Stomach (tissue), 8 donors: ENCODE measurements at regions not wholly inside any gene's neighbourhood (a gene's known extent, or its start where the extent isn't known, plus 50 kb on each side); places are given as distances from the start of the nearest gene placed in this dataset.

Experiments used
- DNase-seq, 2 donors: peaks; one replicate each; pipeline versions ENCODE4 v3.0.0 to v3.0.0-alpha.2; 2013 to 2019
- H3K27ac ChIP-seq, 5 donors: fragments of 200-600 bp in 4 of 5; sonication (generic) in 4 of 5; one replicate each; pipeline ENCODE4 v1.5.1; 2013 to 2019; ENCODE audit warnings: mild to moderate bottlenecking in 1 of 5, moderate library complexity in 1 of 5
- H3K27me3 ChIP-seq, 3 donors: fragments of 200-600 bp; sonication (generic); one replicate each; pipeline ENCODE4 v1.5.1; 2017 to 2019; ENCODE audit warnings: mixed run types in 1 of 3
- H3K36me3 ChIP-seq, 4 donors: fragments of 200-600 bp; sonication (generic); 1 replicate in 3 of 4; 2 replicates in 1 of 4; pipeline ENCODE4 v1.5.1; 2016 to 2019
- H3K4me1 ChIP-seq, 4 donors: fragments of 200-600 bp; sonication (generic); one replicate each; pipeline ENCODE4 v1.5.1; 2016 to 2019
- H3K4me3 ChIP-seq, 4 donors: fragments of 200-600 bp; sonication (generic) in 3 of 4; one replicate each; pipeline ENCODE4 v1.5.1; 2016 to 2019; ENCODE audit warnings: mild to moderate bottlenecking in 1 of 4
- H3K9me3 ChIP-seq, 4 donors: fragments of 200-600 bp; sonication (generic); one replicate each; pipeline ENCODE4 v1.5.1; 2016 to 2019
- CTCF ChIP-seq, 7 experiments: fragments of 450-650 bp in 4 of 7; fragments of 200-600 bp in 3 of 7; sonication (generic) in 3 of 7; IDR thresholded peaks; one replicate each; pipeline ENCODE4 v1.5.1; 2016 to 2019; ENCODE audit warnings: antibody characterized with exemption in 7 of 7, control low read depth in 2 of 7, mild to moderate bottlenecking in 1 of 7
- EP300 ChIP-seq: sonication (generic); formaldehyde crosslinking; IDR thresholded peaks from one replicate; pipeline ENCODE4 v1.6.1; 2017; ENCODE audit warnings: antibody characterized with exemption
- POLR2A ChIP-seq, 4 donors: fragments of 450-650 bp; IDR thresholded peaks; one replicate each; pipeline ENCODE4 v1.6.1; 2016; ENCODE audit warnings: antibody characterized with exemption in 4 of 4, control low read depth in 2 of 4, mild to moderate bottlenecking in 1 of 4, moderate library complexity in 1 of 4
- POLR2AphosphoS5 ChIP-seq, 3 donors: sonication (generic); formaldehyde crosslinking; IDR thresholded peaks; one replicate each; pipeline ENCODE4 v1.6.1; 2016; ENCODE audit warnings: antibody characterized with exemption in 3 of 3
- WGBS, 5 donors: extraction: QIAGEN DNeasy Blood & Tissue Kit in 3 of 5; methylation state at CpG; one replicate each; pipeline versions ENCODE4 v1.1.5 to v1.1.7; 2013 to 2018; 5-methylcytosine and 5-hydroxymethylcytosine counted together
- intact Hi-C: fragments of 100-400 bp; cut with DNase I; formaldehyde crosslinking; loops from one replicate; pipeline ENCODE4 v1.15.1; 2023; ENCODE audit warnings: low total_unique reads
- donor health status: healthy with polysubstance abuse.
- donor health status: Bipolar disorder and iron deficiency.
- donor health status: healthy.

DNA sequence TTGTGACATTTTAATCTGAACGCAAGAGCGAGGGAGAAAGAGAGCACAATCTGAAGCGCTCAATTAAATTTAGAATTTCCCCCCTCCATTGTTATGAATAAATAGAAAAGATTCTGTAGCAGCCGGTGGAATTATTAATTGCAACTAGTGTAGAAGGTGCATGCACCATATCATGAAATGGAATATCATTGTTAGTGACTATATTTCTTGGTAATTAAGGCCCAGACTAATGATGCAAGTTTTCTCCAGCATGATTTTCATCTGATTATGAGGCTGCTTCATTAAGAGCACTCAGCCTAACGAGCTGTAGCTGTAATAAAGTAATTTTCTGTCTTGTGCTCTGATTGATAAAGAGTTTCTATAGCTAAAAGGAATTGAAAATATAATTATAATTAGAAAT is 432.2 kb upstream of the SPRED2 start:
- no peaks in the 10 kb centered on the region for H3K9me3 ChIP-seq
- no peak for DNase-seq
- H3K27me3 ChIP-seq = peaks cover 0 to 11% (median 0%) of the 10 kb centered on the region in 3 donors
- 87 to 90% (median 88%) methylated on average over 5 of the region's 5 CpGs for WGBS, 5 donors
- no peaks in the 10 kb centered on the region for H3K4me1 ChIP-seq
- no peaks in the 10 kb centered on the region for H3K36me3 ChIP-seq
- intact Hi-C loops = no loop called here
- H3K4me3 ChIP-seq = no peak overlapping the region
- TF ChIP-seq POLR2A (IDR thresholded peaks at IDR 0.05) (no peak), EP300 (no peak), CTCF (IDR thresholded peaks at IDR 0.05) (no peak), POLR2AphosphoS5 (IDR thresholded peaks at IDR 0.05) (no peak)
- no peak overlapping the region for H3K27ac ChIP-seq

DNA sequence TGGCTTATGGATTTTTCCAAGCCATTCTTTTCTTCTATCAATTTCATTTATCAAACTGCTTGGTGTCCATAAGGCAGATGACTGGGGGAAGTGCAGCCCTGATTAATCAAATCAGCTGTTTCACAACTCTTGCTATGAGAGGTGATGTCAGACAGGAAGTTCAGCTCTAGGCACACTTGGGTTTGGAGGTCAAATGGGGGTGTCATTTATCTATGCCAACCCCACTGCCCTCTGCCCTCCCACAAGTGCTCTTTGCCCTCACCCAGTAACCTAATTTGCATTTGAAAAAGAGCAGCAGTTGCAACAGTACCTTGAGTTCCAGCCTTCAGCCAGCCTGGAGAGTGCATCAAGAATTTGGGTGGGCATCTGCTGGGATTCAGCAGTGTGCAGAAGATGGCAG is 431.3 kb upstream of the SPRED2 start:
- TF ChIP-seq POLR2AphosphoS5 (IDR thresholded peaks at IDR 0.05) = no peak
- TF ChIP-seq EP300 = no peak
- TF ChIP-seq POLR2A (IDR thresholded peaks at IDR 0.05) = no peak
- no peak for TF ChIP-seq CTCF (IDR thresholded peaks at IDR 0.05)
- H3K4me1 ChIP-seq = no peaks in the 10 kb centered on the region
- H3K27ac ChIP-seq = no peak overlapping the region
- no peak overlapping the region for H3K4me3 ChIP-seq
- intact Hi-C loops = no loop called here
- H3K36me3 ChIP-seq = no peaks in the 10 kb centered on the region
- H3K9me3 ChIP-seq = no peaks in the 10 kb centered on the region
- DNase-seq = no peak
- H3K27me3 ChIP-seq = peaks cover 0 to 11% (median 0%) of the 10 kb centered on the region in 3 donors

DNA sequence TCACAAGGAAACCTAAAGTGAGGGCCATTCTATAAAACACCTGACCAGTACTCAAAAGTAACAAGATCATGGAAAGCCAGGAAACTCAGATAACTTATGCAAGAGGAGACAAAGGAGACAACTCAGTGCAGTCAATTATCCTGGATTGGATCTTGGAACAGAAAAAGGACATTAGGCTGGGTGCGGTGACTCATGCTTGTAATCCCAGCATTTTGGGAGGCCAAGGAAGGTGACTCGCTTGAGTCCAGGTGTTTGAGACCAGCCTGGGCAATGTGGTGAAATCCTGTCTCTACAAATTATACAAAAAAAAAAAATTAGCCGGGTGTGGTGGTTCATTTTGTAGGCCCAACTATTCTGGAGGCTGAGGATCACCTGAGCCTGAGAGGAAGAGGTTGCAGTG is 424.5 kb upstream of the SPRED2 start:
- TF ChIP-seq EP300 = no peak
- TF ChIP-seq CTCF (IDR thresholded peaks at IDR 0.05) = no peak
- intact Hi-C loops = no loop called here
- Histone ChIP-seq H3K9me3 (no peaks in the 10 kb centered on the region), H3K27ac (no peak overlapping the region), H3K36me3 (no peaks in the 10 kb centered on the region), H3K4me1 (no peaks in the 10 kb centered on the region), H3K4me3 (no peak overlapping the region), H3K27me3 (no peaks in the 10 kb centered on the region)
- 81 to 93% (median 92%) methylated on average over 3 of the region's 3 CpGs for WGBS, 5 donors
- no peak for DNase-seq

DNA sequence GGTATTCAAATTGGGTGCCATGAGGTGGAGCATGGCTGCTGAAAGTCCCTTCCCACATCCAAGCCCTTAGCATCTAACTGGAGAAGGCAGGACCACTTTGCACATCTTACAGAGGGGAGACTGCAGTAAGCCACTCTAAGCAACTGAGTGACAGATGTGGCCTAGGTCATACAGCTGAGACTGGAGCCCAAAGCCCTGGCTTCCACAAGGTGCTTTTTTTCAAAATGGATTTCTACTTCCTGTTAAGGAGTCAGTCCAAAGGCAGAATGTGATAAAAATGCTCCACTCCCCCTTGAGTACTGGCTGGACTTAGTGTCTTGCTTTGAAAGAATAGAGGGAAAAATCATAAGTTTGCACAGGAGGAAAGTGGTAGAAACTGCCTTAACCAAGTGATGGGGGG is 424.0 kb upstream of the SPRED2 start:
- Histone ChIP-seq H3K27ac (no peak overlapping the region), H3K4me1 (no peaks in the 10 kb centered on the region), H3K4me3 (no peak overlapping the region), H3K9me3 (no peaks in the 10 kb centered on the region), H3K27me3 (no peaks in the 10 kb centered on the region), H3K36me3 (no peaks in the 10 kb centered on the region)
- no peak for TF ChIP-seq CTCF (IDR thresholded peaks at IDR 0.05)
- TF ChIP-seq POLR2AphosphoS5 (IDR thresholded peaks at IDR 0.05) = no peak
- TF ChIP-seq EP300 = no peak
- TF ChIP-seq POLR2A (IDR thresholded peaks at IDR 0.05) = no peak
- DNase-seq = no peak
- intact Hi-C loops = no loop called here

DNA sequence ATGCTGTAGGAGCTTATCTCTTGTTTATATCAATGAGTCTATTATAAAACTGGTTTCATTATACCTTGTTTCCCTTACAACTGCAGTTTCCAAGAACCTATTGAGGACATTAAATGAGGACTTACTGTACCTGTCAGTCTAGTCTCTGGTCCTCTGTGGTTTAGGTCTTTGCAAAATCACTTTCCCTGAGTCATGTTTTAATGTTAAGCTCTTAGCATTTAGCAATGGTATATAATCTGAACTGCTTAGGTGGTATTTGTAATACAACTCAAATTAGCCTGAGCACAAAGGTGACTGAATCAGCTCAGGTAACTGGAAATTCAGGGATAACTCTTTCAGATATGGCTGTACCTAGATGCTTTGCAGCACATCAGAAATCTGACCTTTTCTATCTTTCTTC is 418.3 kb upstream of the SPRED2 start:
- intact Hi-C loops = no loop called here
- Histone ChIP-seq H3K4me3 (no peak overlapping the region), H3K27ac (no peak overlapping the region), H3K27me3 (no peaks in the 10 kb centered on the region), H3K36me3 (no peaks in the 10 kb centered on the region), H3K9me3 (no peaks in the 10 kb centered on the region), H3K4me1 (no peaks in the 10 kb centered on the region)
- no peak for TF ChIP-seq CTCF (IDR thresholded peaks at IDR 0.05)
- no peak for TF ChIP-seq EP300
- TF ChIP-seq POLR2A (IDR thresholded peaks at IDR 0.05) = no peak
- TF ChIP-seq POLR2AphosphoS5 (IDR thresholded peaks at IDR 0.05) = no peak
- DNase-seq = no peak
